H1 (cell line): ENCODE measurements at regions not wholly inside any gene's neighbourhood (a gene's known extent, or its start where the extent isn't known, plus 50 kb on each side); places are given as distances from the start of the nearest gene placed in this dataset.

Source experiments
- CTCF ChIA-PET: fragments of 300-600 bp; sonication (Branson Sonifier 250); formaldehyde crosslinking; loops from one replicate; lab custom pipeline; 2021; ENCODE audit not compliant: partially characterized antibody; lab: Charles Lee
- POLR2A ChIA-PET: fragments of 300-600 bp; sonication (Branson Sonifier 250); formaldehyde crosslinking; loops from one replicate; lab custom pipeline; 2021; ENCODE audit warnings: inconsistent platforms; ENCODE audit not compliant: partially characterized antibody; lab: Charles Lee
- DNase-seq, 2 experiments: peaks; one replicate each; pipeline versions ENCODE4 v3.0.0 to v3.0.0-alpha.2; 2010 to 2022; ENCODE audit warnings: low spot score in 2 of 2, low read depth in 1 of 2, mixed read lengths in 1 of 2
- FAIRE-seq: peaks from 2 replicates; lab custom pipeline; 2011; peaks lifted over from hg19 to GRCh38; lab: Jason Lieb, UNC
- H2AFZ ChIP-seq: 2 replicates; pipeline ENCODE4 v1.8.1; 2012; ENCODE audit warnings: low read length, inconsistent platforms
- H2AK5ac ChIP-seq: 2 replicates; pipeline ENCODE4 v1.6.1; 2013; ENCODE audit warnings: low read depth, low read length
- H2BK120ac ChIP-seq: replicated peaks from 2 replicates; pipeline ENCODE3; 2013; ENCODE audit warnings: low read depth, low read length, inconsistent platforms
- H2BK12ac ChIP-seq: 2 replicates; pipeline ENCODE4 v1.6.1; 2013; ENCODE audit warnings: low read depth, low read length
- H2BK15ac ChIP-seq: 2 replicates; pipeline ENCODE4 v1.6.1; 2013; ENCODE audit warnings: low read length
- H2BK20ac ChIP-seq: 2 replicates; pipeline ENCODE4 v1.6.1; 2013; ENCODE audit warnings: low read length
- H2BK5ac ChIP-seq: 2 replicates; pipeline ENCODE4 v1.6.1; 2013; ENCODE audit warnings: low read depth, low read length
- H3K14ac ChIP-seq: 2 replicates; pipeline ENCODE4 v1.6.1; 2013; ENCODE audit warnings: inconsistent platforms; ENCODE audit not compliant: insufficient read length
- H3K18ac ChIP-seq: 2 replicates; pipeline ENCODE4 v1.6.1; 2013; ENCODE audit warnings: low read length; ENCODE audit errors: extremely low read depth
- H3K23ac ChIP-seq: 2 replicates; pipeline ENCODE4 v1.6.1; 2013; ENCODE audit warnings: inconsistent platforms; ENCODE audit not compliant: insufficient read length
- H3K23me2 ChIP-seq: 2 replicates; pipeline ENCODE4 v1.6.1; 2013; ENCODE audit warnings: low read depth, low read length
- H3K27ac ChIP-seq: 2 replicates; pipeline ENCODE4 v1.6.1; 2011; ENCODE audit warnings: low read depth, low read length, inconsistent platforms
- H3K27me3 ChIP-seq, 4 experiments: replicated peaks in 1 of 4; 1 replicate in 1 of 4; 2 replicates in 3 of 4; pipeline versions ENCODE4 v1.6.1 to v1.8.1; 2011 to 2013; ENCODE audit warnings: low read length in 3 of 4, mild to moderate bottlenecking in 3 of 4, inconsistent platforms in 2 of 4, mixed read lengths in 2 of 4, moderate library complexity in 1 of 4; ENCODE audit not compliant: control insufficient read depth in 3 of 4, insufficient read depth in 3 of 4; ENCODE audit errors: extremely low read depth in 1 of 4
- H3K36me3 ChIP-seq, 4 experiments: 2 replicates each; pipeline versions ENCODE4 v1.6.1 to v1.8.1; 2011 to 2013; ENCODE audit warnings: mild to moderate bottlenecking in 4 of 4, low read length in 3 of 4, moderate library complexity in 2 of 4, control low read depth in 1 of 4, inconsistent platforms in 1 of 4; ENCODE audit not compliant: insufficient read depth in 4 of 4, control insufficient read depth in 2 of 4
- H3K4ac ChIP-seq: replicated peaks from 2 replicates; pipeline ENCODE3; 2013; ENCODE audit warnings: low read length, low read depth, mixed read lengths, inconsistent platforms; ENCODE audit not compliant: insufficient read length
- H3K4me1 ChIP-seq, 4 experiments: replicated peaks in 1 of 4; 1 replicate in 1 of 4; 2 replicates in 3 of 4; pipeline versions ENCODE4 v1.6.1 to v1.8.1; 2011 to 2013; ENCODE audit warnings: low read length in 3 of 4, inconsistent platforms in 2 of 4, mixed read lengths in 1 of 4; ENCODE audit not compliant: insufficient read depth in 4 of 4, control insufficient read depth in 3 of 4
- H3K4me2 ChIP-seq, 2 experiments: 2 replicates each; pipeline versions ENCODE4 v1.6.1 to v1.8.1; 2011 to 2013; ENCODE audit warnings: low read depth in 2 of 2, low read length in 2 of 2, control low read depth in 1 of 2, inconsistent platforms in 1 of 2, mild to moderate bottlenecking in 1 of 2; ENCODE audit not compliant: insufficient read depth in 1 of 2
- H3K4me3 ChIP-seq, 4 experiments: fragments of 200-600, 300-600 bp in 1 of 4; sonication (generic), shearing (Covaris generic), sonication (Bioruptor Twin) in 1 of 4; 2 replicates each; pipeline versions ENCODE4 v1.5.1 to v1.8.1; 2011 to 2016; ENCODE audit warnings: low read length in 4 of 4, low read depth in 3 of 4, control low read depth in 2 of 4, inconsistent platforms in 2 of 4, mild to moderate bottlenecking in 2 of 4, mixed read lengths in 1 of 4, moderate library complexity in 1 of 4; ENCODE audit not compliant: insufficient read depth in 2 of 4; ENCODE audit errors: extremely low read depth in 1 of 4
- H3K56ac ChIP-seq: replicated peaks from 2 replicates; pipeline ENCODE3; 2013; ENCODE audit warnings: low read depth, mild to moderate bottlenecking, mixed read lengths, low read length, inconsistent platforms; ENCODE audit not compliant: insufficient read length
- H3K79me1 ChIP-seq: 2 replicates; pipeline ENCODE4 v1.6.1; 2013; ENCODE audit warnings: low read depth, low read length, control low read depth
- H3K79me2 ChIP-seq, 2 experiments: 2 replicates each; pipeline versions ENCODE4 v1.6.1 to v1.8.1; 2012 to 2013; ENCODE audit warnings: low read length in 2 of 2, mild to moderate bottlenecking in 2 of 2, inconsistent platforms in 1 of 2; ENCODE audit not compliant: insufficient read depth in 2 of 2, control insufficient read depth in 1 of 2
- H3K9ac ChIP-seq, 4 experiments: replicated peaks in 1 of 4; 1 replicate in 1 of 4; 2 replicates in 3 of 4; pipeline versions ENCODE4 v1.6.1 to v1.8.1; 2011 to 2013; ENCODE audit warnings: low read depth in 3 of 4, low read length in 3 of 4, control low read depth in 2 of 4, mild to moderate bottlenecking in 2 of 4, moderate library complexity in 2 of 4, inconsistent platforms in 1 of 4; ENCODE audit errors: extremely low read depth in 1 of 4
- H3K9me3 ChIP-seq, 2 experiments: 2 replicates each; pipeline versions ENCODE4 v1.6.1 to v1.8.1; 2012 to 2013; ENCODE audit warnings: mild to moderate bottlenecking in 2 of 2, moderate library complexity in 2 of 2, control low read depth in 1 of 2, inconsistent platforms in 1 of 2, low read depth in 1 of 2, low read length in 1 of 2, mixed read lengths in 1 of 2; ENCODE audit not compliant: insufficient read depth in 2 of 2
- H4K20me1 ChIP-seq, 2 experiments: replicated peaks in 1 of 2; 2 replicates each; pipeline versions ENCODE3 to v1.8.1; 2011 to 2013; ENCODE audit warnings: inconsistent platforms in 2 of 2, low read length in 2 of 2, mild to moderate bottlenecking in 1 of 2; ENCODE audit not compliant: insufficient read depth in 2 of 2, control insufficient read depth in 1 of 2
- H4K5ac ChIP-seq: 2 replicates; pipeline ENCODE4 v1.6.1; 2013; ENCODE audit warnings: low read length, low read depth, mixed read lengths, inconsistent platforms; ENCODE audit not compliant: insufficient read length
- H4K8ac ChIP-seq: 2 replicates; pipeline ENCODE4 v1.8.0; 2013; ENCODE audit warnings: mild to moderate bottlenecking, moderate library complexity, low read length, inconsistent platforms; ENCODE audit not compliant: insufficient read depth; ENCODE audit errors: extremely low read depth
- H4K91ac ChIP-seq: replicated peaks from 2 replicates; pipeline ENCODE3; 2013; ENCODE audit warnings: low read length, mixed read lengths, inconsistent platforms; ENCODE audit not compliant: insufficient read length
- CHD1 ChIP-seq: IDR thresholded peaks from 2 replicates; pipeline ENCODE4 v1.6.1; 2012; ENCODE audit warnings: low read depth, low read length, improper control_type of control experiment
- JUND ChIP-seq: IDR thresholded peaks from 2 replicates; pipeline ENCODE4 v1.6.1; 2011; ENCODE audit warnings: mild to moderate bottlenecking, improper control_type of control experiment, low read length
- POU5F1 ChIP-seq: IDR thresholded peaks from 2 replicates; pipeline ENCODE4 v1.6.1; 2011; ENCODE audit warnings: low read depth, mild to moderate bottlenecking, low read length, moderate library complexity
- TCF12 ChIP-seq: IDR thresholded peaks from 2 replicates; pipeline ENCODE4 v1.6.1; 2011; ENCODE audit warnings: low read depth, mild to moderate bottlenecking, low read length
- USF2 ChIP-seq: IDR thresholded peaks from 2 replicates; pipeline ENCODE4 v1.6.1; 2011; ENCODE audit warnings: low read length, improper control_type of control experiment
- YY1 ChIP-seq: IDR thresholded peaks from 2 replicates; pipeline ENCODE4 v1.6.1; 2011; ENCODE audit warnings: low read depth, mild to moderate bottlenecking, low read length
- WGBS, 2 experiments: shearing (Covaris generic) in 1 of 2; methylation state at CpG; one replicate each; pipeline versions ENCODE4 v1.1.6 to v1.1.7; 2013 to 2015; ENCODE audit warnings: low lambda C conversion rate in 2 of 2, mixed read lengths in 2 of 2, inconsistent platforms in 1 of 2, low coverage in 1 of 2, missing lambda C conversion rate in 1 of 2; ENCODE audit not compliant: insufficient replicate concordance in 2 of 2, insufficient coverage in 1 of 2, insufficient read length in 1 of 2; ENCODE audit errors: extremely low coverage in 1 of 2, missing lambda C conversion rate in 1 of 2; 5-methylcytosine and 5-hydroxymethylcytosine counted together

- Histone ChIP-seq H3K14ac (no peak overlapping the region), H3K4ac (no peak overlapping the region), H3K56ac (no peak overlapping the region), H2BK5ac (no peak overlapping the region), H4K91ac (no peak overlapping the region), H3K18ac (no peak overlapping the region), H3K36me3 (no peaks in the 10 kb centered on the region), H3K9ac (no peak overlapping the region), H2BK12ac (no peak overlapping the region), H4K8ac (no peak overlapping the region), H2BK120ac (no peak overlapping the region), H3K23me2 (no peaks in the 10 kb centered on the region), H3K4me2 (no peak overlapping the region), H3K4me3 (no peak overlapping the region), H4K20me1 (no peaks in the 10 kb centered on the region), H3K27me3 (no peaks in the 10 kb centered on the region; a peak in 1 of 7 replicates), H3K23ac (no peak overlapping the region), H3K9me3 (no peaks in the 10 kb centered on the region; a peak in 1 of 4 replicates), H3K79me1 (no peaks in the 10 kb centered on the region), H2AFZ (no peak overlapping the region), H2BK20ac (no peak overlapping the region), H2BK15ac (no peak overlapping the region), H3K79me2 (no peaks in the 10 kb centered on the region), H4K5ac (no peak overlapping the region), H3K27ac (no peak overlapping the region), H3K4me1 (no peaks in the 10 kb centered on the region), H2AK5ac (no peak overlapping the region)
- 76% methylated on average over 6 of the region's 7 CpGs; no CpG with 5 or more reads in 1 of the 2 experiments for WGBS, 2 experiments
- POLR2A ChIA-PET: no interaction called here
- CTCF ChIA-PET: no interaction called here
- DNase-seq: no peak
- FAIRE-seq: no peak
- TF ChIP-seq POU5F1 (no peak), YY1 (no peak), TCF12 (no peak), JUND (no peak), CHD1 (no peak), USF2 (no peak)
Measured at GRCh38 chr3:59456852-59457485, 407.1 kb upstream of the CFAP20DC start.
